ENCODE measurements at regions not wholly inside any gene's neighbourhood (a gene's known extent, or its start where the extent isn't known, plus 50 kb on each side); places are given as distances from the start of the nearest gene placed in this dataset.

- no peak for DNase-seq (ENCODE audit: low spot score)
Observed at GRCh38 chr1:157189096-157189495, 50.9 kb upstream of the ETV3 start.

Data from AG20443 (cell line).